Suprapubic skin (tissue), 4 donors: ENCODE measurements at regions not wholly inside any gene's neighbourhood (a gene's known extent, or its start where the extent isn't known, plus 50 kb on each side); places are given as distances from the start of the nearest gene placed in this dataset.

ENCODE experiments used
- CTCF ChIP-seq, 2 donors: fragments of 200-600 bp in 1 of 2; fragments of 450-650 bp in 1 of 2; sonication (generic) in 1 of 2; IDR thresholded peaks; one replicate each; pipeline ENCODE4 v1.5.1; 2016 to 2019; ENCODE audit warnings: antibody characterized with exemption in 2 of 2, mild to moderate bottlenecking in 1 of 2, moderate library complexity in 1 of 2
- EP300 ChIP-seq: sonication (generic); formaldehyde crosslinking; IDR thresholded peaks from one replicate; pipeline ENCODE4 v1.6.1; 2017; ENCODE audit warnings: antibody characterized with exemption
- POLR2A ChIP-seq, 2 donors: fragments of 450-650 bp; IDR thresholded peaks; one replicate each; pipeline ENCODE4 v1.6.1; 2017; ENCODE audit warnings: antibody characterized with exemption in 2 of 2, mild to moderate bottlenecking in 2 of 2, moderate library complexity in 2 of 2
- POLR2AphosphoS5 ChIP-seq, 3 donors: sonication (generic); formaldehyde crosslinking; IDR thresholded peaks; one replicate each; pipeline ENCODE4 v1.6.1; 2017; ENCODE audit warnings: antibody characterized with exemption in 3 of 3

GRCh38 chr12:115075552-115076170, 391.7 kb upstream of the TBX3 start:
- no peak for TF ChIP-seq CTCF (IDR thresholded peaks at IDR 0.05)
- TF ChIP-seq POLR2AphosphoS5 (IDR thresholded peaks at IDR 0.05) = no peak
- TF ChIP-seq POLR2A (IDR thresholded peaks at IDR 0.05) = no peak
- TF ChIP-seq EP300 = no peak
